HepG2 (cell line): ENCODE measurements at regions not wholly inside any gene's neighbourhood (a gene's known extent, or its start where the extent isn't known, plus 50 kb on each side); places are given as distances from the start of the nearest gene placed in this dataset.
"Not testable (repeated sequence)": the region's sequence is repeated elsewhere in the genome, so short reads cannot be mapped to it uniquely, and the experiment has no call there.

ENCODE experiments used
- ATAC-seq: fragments of 200-7000 bp; cut with Tn5 transposase; 3 replicates; pipeline ENCODE4 v1.9.1; 2020; ENCODE audit warnings: mild to moderate bottlenecking, moderate library complexity
- BruUV-seq: library from RNA; stranded (reverse); fragments of 400-500 nt; replicated peaks from 2 replicates; lab custom pipeline; 2021; lab: Mats Ljungman, UMichigan
- CTCF ChIA-PET: fragments of 300-600 bp; formaldehyde crosslinking; extraction: SDS; loops from one replicate; lab custom pipeline; 2021; ENCODE audit warnings: low total read pairs, inconsistent platforms, low intra/inter-chr PET ratio; lab: Yijun Ruan, JAX
- POLR2A ChIA-PET: fragments of 350-600 bp; sonication (Branson Sonifier 250); formaldehyde crosslinking; loops from one replicate; lab custom pipeline; 2020; ENCODE audit warnings: antibody characterized with exemption, inconsistent platforms; lab: Yijun Ruan, JAX
- DNase-seq: peaks from one replicate; pipeline ENCODE4 v3.0.0-alpha.2; 2015; ENCODE audit warnings: low spot score
- FAIRE-seq: peaks from 3 replicates; lab custom pipeline; 2011; peaks lifted over from hg19 to GRCh38; lab: Jason Lieb, UNC
- H2AFZ ChIP-seq: one replicate; pipeline ENCODE4 v1.6.1; 2011; ENCODE audit warnings: low read length, inconsistent platforms
- H3K27ac ChIP-seq: fragments of 300-600 bp; 3 replicates; pipeline ENCODE4 v1.8.0; 2011; ENCODE audit warnings: mixed run types, mild to moderate bottlenecking, mixed read lengths, low read length, inconsistent platforms; ENCODE audit not compliant: insufficient read depth; ENCODE audit errors: extremely low read length
- H3K27me3 ChIP-seq, 2 experiments: fragments of 200-600 bp in 1 of 2; 2 replicates in 1 of 2; 3 replicates in 1 of 2; pipeline versions ENCODE4 v1.6.0 to v1.8.0; 2011; ENCODE audit warnings: low read length in 2 of 2, mild to moderate bottlenecking in 2 of 2, moderate library complexity in 2 of 2, inconsistent platforms in 1 of 2; ENCODE audit not compliant: insufficient read depth in 2 of 2, control insufficient read depth in 1 of 2
- H3K36me3 ChIP-seq, 2 experiments: fragments of 200-600 bp in 1 of 2; replicated peaks in 1 of 2; 2 replicates in 1 of 2; 3 replicates in 1 of 2; pipeline versions ENCODE4 v1.5.1 to v1.8.0; 2011; ENCODE audit warnings: low read length in 2 of 2, inconsistent platforms in 1 of 2; ENCODE audit not compliant: insufficient read depth in 2 of 2, control insufficient read depth in 1 of 2
- H3K4me1 ChIP-seq: 2 replicates; pipeline ENCODE4 v1.5.1; 2012; ENCODE audit warnings: low read length, inconsistent platforms; ENCODE audit not compliant: insufficient read depth
- H3K4me2 ChIP-seq: 2 replicates; pipeline ENCODE4 v1.6.0; 2011; ENCODE audit warnings: low read depth, low read length, inconsistent platforms
- H3K4me3 ChIP-seq, 3 experiments: fragments of 200-600 bp in 1 of 3; sonication (generic), shearing (Covaris generic) in 1 of 3; replicated peaks in 1 of 3; 2 replicates each; pipeline ENCODE4 v1.5.1; 2011 to 2016; ENCODE audit warnings: low read length in 3 of 3, inconsistent platforms in 2 of 3, low read depth in 2 of 3, mild to moderate bottlenecking in 2 of 3, control low read depth in 1 of 3, mixed read lengths in 1 of 3; ENCODE audit not compliant: insufficient read depth in 1 of 3
- H3K79me2 ChIP-seq: one replicate; pipeline ENCODE4 v1.6.1; 2011; ENCODE audit warnings: low read length, inconsistent platforms; ENCODE audit not compliant: insufficient read depth
- H3K9ac ChIP-seq: 2 replicates; pipeline ENCODE4 v1.6.0; 2011; ENCODE audit warnings: mild to moderate bottlenecking, low read depth, low read length, inconsistent platforms; ENCODE audit not compliant: insufficient read depth
- H3K9me3 ChIP-seq: 2 replicates; pipeline ENCODE4 v1.5.1; 2012; ENCODE audit warnings: mild to moderate bottlenecking, low read length
- H4K20me1 ChIP-seq: 2 replicates; pipeline ENCODE4 v1.6.0; 2011; ENCODE audit warnings: inconsistent platforms, mild to moderate bottlenecking, low read length, moderate library complexity; ENCODE audit not compliant: insufficient read depth
- ARID2 ChIP-seq: sonication (generic); formaldehyde crosslinking; IDR thresholded peaks from 2 replicates; pipeline ENCODE4 v1.8.1; 2022; ENCODE audit warnings: mild to moderate bottlenecking, missing genetic modification reagents, borderline replicate concordance
- EEA1 ChIP-seq: sonication (generic); formaldehyde crosslinking; IDR thresholded peaks from 2 replicates; pipeline ENCODE4 v1.5.1; 2020; ENCODE audit warnings: mild to moderate bottlenecking, missing genetic modification reagents, borderline replicate concordance
- ESRRA ChIP-seq: sonication (generic); formaldehyde crosslinking; IDR thresholded peaks from 2 replicates; pipeline ENCODE4 v1.5.1; 2020; ENCODE audit warnings: mild to moderate bottlenecking, low read depth, missing genetic modification reagents
- GFI1 ChIP-seq: sonication (generic); formaldehyde crosslinking; IDR thresholded peaks from 2 replicates; pipeline ENCODE4 v1.5.0; 2020; ENCODE audit warnings: missing genetic modification reagents, mild to moderate bottlenecking, borderline replicate concordance
- HNRNPUL1 ChIP-seq: fragments of 200-400 bp; formaldehyde crosslinking; IDR thresholded peaks from 2 replicates; pipeline ENCODE4 v1.6.1; 2017; ENCODE audit warnings: low read depth, mild to moderate bottlenecking, low read length, moderate library complexity
- KAT2B ChIP-seq: fragments of 150-350 bp; IDR thresholded peaks from 2 replicates; pipeline ENCODE4 v1.6.1; 2014; ENCODE audit warnings: low read depth, low read length, borderline replicate concordance
- RXRB ChIP-seq: IDR thresholded peaks from 2 replicates; pipeline ENCODE4 v1.6.1; 2016; ENCODE audit warnings: borderline replicate concordance, missing genetic modification reagents, missing compliant biosample characterization
- SP2 ChIP-seq: sonication (generic); formaldehyde crosslinking; IDR thresholded peaks from 2 replicates; pipeline ENCODE4 v1.5.1; 2020; ENCODE audit warnings: mild to moderate bottlenecking, missing genetic modification reagents
- THYN1 ChIP-seq: sonication (generic); formaldehyde crosslinking; IDR thresholded peaks from 2 replicates; pipeline ENCODE4 v1.8.1; 2023; ENCODE audit warnings: low read depth, mild to moderate bottlenecking, moderate library complexity, missing genetic modification reagents, borderline replicate concordance
- TSC22D2 ChIP-seq: sonication (generic); formaldehyde crosslinking; IDR thresholded peaks from 2 replicates; pipeline ENCODE4 v1.5.1; 2020; ENCODE audit warnings: missing genetic modification reagents, mild to moderate bottlenecking, borderline replicate concordance
- YY1 ChIP-seq: IDR thresholded peaks from 2 replicates; pipeline ENCODE4 v1.6.1; 2011; ENCODE audit warnings: low read length, low read depth, moderate library complexity, mild to moderate bottlenecking; ENCODE audit not compliant: insufficient read depth, insufficient replicate concordance
- ZNF230 ChIP-seq: sonication (generic); formaldehyde crosslinking; IDR thresholded peaks from 2 replicates; pipeline ENCODE4 v1.4.0; 2020; ENCODE audit warnings: mild to moderate bottlenecking, missing genetic modification reagents
- ZNF557 ChIP-seq: sonication (generic); formaldehyde crosslinking; IDR thresholded peaks from 2 replicates; pipeline ENCODE4 v1.4.0; 2020; ENCODE audit warnings: missing genetic modification reagents
- ZNF773 ChIP-seq: sonication (generic); formaldehyde crosslinking; IDR thresholded peaks from 2 replicates; pipeline ENCODE4 v1.4.0; 2020; ENCODE audit warnings: missing genetic modification reagents, borderline replicate concordance
- ZNF775 ChIP-seq: sonication (generic); formaldehyde crosslinking; IDR thresholded peaks from 2 replicates; pipeline ENCODE4 v1.4.0; 2020; ENCODE audit warnings: missing genetic modification reagents, mild to moderate bottlenecking, moderate library complexity, borderline replicate concordance
- WGBS: methylation state at CpG from one replicate; pipeline ENCODE4 v1.1.6; 2017; ENCODE audit warnings: low lambda C conversion rate; 5-methylcytosine and 5-hydroxymethylcytosine counted together
- in situ Hi-C: cut with HindIII; loops from 2 replicates; pipeline ENCODE4 v1.10.0; 2017; ENCODE audit warnings: low pct_unique_long_range_greater_than_20kb; ENCODE audit not compliant: extremely low pct_ligation_motif_present
- intact Hi-C: fragments of 100-400 bp; cut with micrococcal nuclease; formaldehyde crosslinking; loops from one replicate; pipeline ENCODE4 v1.10.0; 2022; ENCODE audit not compliant: unreplicated experiment
- TF ChIP-seq, protein P1 (sequence below): sonication (generic); formaldehyde crosslinking; conservative IDR thresholded peaks from 2 replicates; pipeline ENCODE4 v1.8.0; 2022; ENCODE audit warnings: missing genetic modification reagents
- TF ChIP-seq, protein P2 (sequence below): sonication (generic); formaldehyde crosslinking; IDR thresholded peaks from 2 replicates; pipeline ENCODE4 v1.4.0; 2020; ENCODE audit warnings: missing genetic modification reagents
- TF ChIP-seq, protein P3 (sequence below): sonication (generic); formaldehyde crosslinking; conservative IDR thresholded peaks from 2 replicates; pipeline ENCODE4 v1.4.0; 2020; ENCODE audit warnings: missing genetic modification reagents

DNA sequence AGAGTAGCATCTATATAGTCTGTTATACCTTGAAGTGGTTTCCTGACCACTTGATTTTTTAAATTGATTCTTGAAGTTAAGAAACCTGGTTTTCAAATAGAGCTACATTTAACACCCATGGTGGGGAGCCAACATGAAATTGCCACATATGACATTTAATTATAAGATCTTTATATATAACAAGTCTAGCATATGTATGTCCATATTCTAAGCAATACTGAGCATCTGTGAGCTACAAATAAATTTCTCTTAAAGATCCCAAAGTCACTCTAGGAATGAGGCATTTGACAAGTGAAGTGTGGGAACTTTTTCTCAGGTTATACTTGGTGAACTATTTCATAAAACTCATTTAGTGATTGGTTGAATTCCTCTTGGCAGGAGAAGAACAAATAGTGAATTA, 132.5 kb downstream of the RPL10L start:
- no peaks in the 10 kb centered on the region; a peak in 1 of 5 replicates for H3K27me3 ChIP-seq
- in situ Hi-C loops = no loop called here

DNA sequence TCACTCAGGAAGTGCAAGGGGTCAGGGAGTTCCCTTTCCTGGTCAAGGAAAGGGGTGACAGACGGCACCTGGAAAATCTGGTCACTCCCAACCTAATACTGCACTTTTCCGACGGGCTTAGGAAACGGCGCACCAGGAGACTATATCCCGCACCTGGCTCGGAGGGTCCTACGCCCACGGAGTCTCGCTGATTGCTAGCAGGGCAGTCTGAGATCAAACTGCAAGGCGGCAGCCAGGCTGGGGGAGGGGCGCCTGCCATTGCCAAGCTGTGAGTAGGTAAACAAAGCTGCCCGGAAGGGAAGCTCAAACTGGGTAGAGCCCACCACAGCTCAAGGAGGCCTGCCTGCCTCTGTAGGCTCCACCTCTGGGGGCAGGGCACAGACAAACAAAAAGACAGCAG, 142.8 kb downstream of the RPL10L start:
- H3K4me1 ChIP-seq, H3K4me2 ChIP-seq, H3K9ac ChIP-seq, H3K27ac ChIP-seq, H3K27me3 ChIP-seq, CTCF ChIA-PET, intact Hi-C loops, H3K4me3 ChIP-seq, in situ Hi-C loops, H3K36me3 ChIP-seq, H2AFZ ChIP-seq, DNase-seq, ATAC-seq, H4K20me1 ChIP-seq, H3K79me2 ChIP-seq, BruUV-seq, FAIRE-seq, POLR2A ChIA-PET: not testable (repeated sequence)
- H3K9me3 ChIP-seq = peaks cover 16% of the 10 kb centered on the region
- WGBS = 100% methylated on average over 3 of the region's 13 CpGs

More for the DNA sequence above, 132.5 kb downstream of the RPL10L start:
- ChIA-PET CTCF (no interaction called here), POLR2A (no interaction called here)
- Histone ChIP-seq H3K9ac (no peak overlapping the region), H3K36me3 (no peaks in the 10 kb centered on the region), H3K9me3 (peaks cover 28% of the 10 kb centered on the region), H2AFZ (no peak overlapping the region), H3K79me2 (no peaks in the 10 kb centered on the region), H3K4me2 (no peak overlapping the region), H3K4me1 (no peaks in the 10 kb centered on the region), H3K27ac (no peak overlapping the region), H3K4me3 (no peak overlapping the region), H4K20me1 (no peaks in the 10 kb centered on the region)
- intact Hi-C loops = no loop called here
- no peak for TF ChIP-seq ZNF557 (CRISPR knock-in tag)
- TF ChIP-seq, protein P1, sequence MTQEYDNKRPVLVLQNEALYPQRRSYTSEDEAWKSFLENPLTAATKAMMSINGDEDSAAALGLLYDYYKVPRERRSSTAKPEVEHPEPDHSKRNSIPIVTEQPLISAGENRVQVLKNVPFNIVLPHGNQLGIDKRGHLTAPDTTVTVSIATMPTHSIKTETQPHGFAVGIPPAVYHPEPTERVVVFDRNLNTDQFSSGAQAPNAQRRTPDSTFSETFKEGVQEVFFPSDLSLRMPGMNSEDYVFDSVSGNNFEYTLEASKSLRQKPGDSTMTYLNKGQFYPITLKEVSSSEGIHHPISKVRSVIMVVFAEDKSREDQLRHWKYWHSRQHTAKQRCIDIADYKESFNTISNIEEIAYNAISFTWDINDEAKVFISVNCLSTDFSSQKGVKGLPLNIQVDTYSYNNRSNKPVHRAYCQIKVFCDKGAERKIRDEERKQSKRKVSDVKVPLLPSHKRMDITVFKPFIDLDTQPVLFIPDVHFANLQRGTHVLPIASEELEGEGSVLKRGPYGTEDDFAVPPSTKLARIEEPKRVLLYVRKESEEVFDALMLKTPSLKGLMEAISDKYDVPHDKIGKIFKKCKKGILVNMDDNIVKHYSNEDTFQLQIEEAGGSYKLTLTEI (CRISPR knock-in tag) = no peak
- no peak for TF ChIP-seq ZNF773 (CRISPR knock-in tag)
- TF ChIP-seq TSC22D2 (CRISPR knock-in tag) = no peak
- no peak for TF ChIP-seq ESRRA (CRISPR knock-in tag)
- TF ChIP-seq ZNF775 (CRISPR knock-in tag) = no peak
- TF ChIP-seq ZNF230 (CRISPR knock-in tag) = no peak
- TF ChIP-seq KAT2B = no peak
- no peak for TF ChIP-seq ARID2 (CRISPR knock-in tag)
- no peak for TF ChIP-seq GFI1 (CRISPR knock-in tag)
- TF ChIP-seq SP2 (CRISPR knock-in tag) = no peak
- no peak for TF ChIP-seq EEA1
- no peak for TF ChIP-seq THYN1 (CRISPR knock-in tag)
- TF ChIP-seq YY1 = no peak
- TF ChIP-seq RXRB (CRISPR knock-in tag) = no peak
- TF ChIP-seq, protein P2, sequence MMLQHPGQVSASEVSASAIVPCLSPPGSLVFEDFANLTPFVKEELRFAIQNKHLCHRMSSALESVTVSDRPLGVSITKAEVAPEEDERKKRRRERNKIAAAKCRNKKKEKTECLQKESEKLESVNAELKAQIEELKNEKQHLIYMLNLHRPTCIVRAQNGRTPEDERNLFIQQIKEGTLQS (CRISPR knock-in tag) = no peak
- TF ChIP-seq HNRNPUL1 = no peak
- TF ChIP-seq, protein P3, sequence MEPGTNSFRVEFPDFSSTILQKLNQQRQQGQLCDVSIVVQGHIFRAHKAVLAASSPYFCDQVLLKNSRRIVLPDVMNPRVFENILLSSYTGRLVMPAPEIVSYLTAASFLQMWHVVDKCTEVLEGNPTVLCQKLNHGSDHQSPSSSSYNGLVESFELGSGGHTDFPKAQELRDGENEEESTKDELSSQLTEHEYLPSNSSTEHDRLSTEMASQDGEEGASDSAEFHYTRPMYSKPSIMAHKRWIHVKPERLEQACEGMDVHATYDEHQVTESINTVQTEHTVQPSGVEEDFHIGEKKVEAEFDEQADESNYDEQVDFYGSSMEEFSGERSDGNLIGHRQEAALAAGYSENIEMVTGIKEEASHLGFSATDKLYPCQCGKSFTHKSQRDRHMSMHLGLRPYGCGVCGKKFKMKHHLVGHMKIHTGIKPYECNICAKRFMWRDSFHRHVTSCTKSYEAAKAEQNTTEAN (CRISPR knock-in tag) = no peak
- FAIRE-seq (no peak), ATAC-seq (no peak), DNase-seq (no peak)
- BruUV-seq = no TSS peak
